IPS-NIHi11 (cell line): ENCODE measurements at regions not wholly inside any gene's neighbourhood (a gene's known extent, or its start where the extent isn't known, plus 50 kb on each side); places are given as distances from the start of the nearest gene placed in this dataset.
"Not testable (repeated sequence)": the region's sequence is repeated elsewhere in the genome, so short reads cannot be mapped to it uniquely, and the experiment has no call there.

ENCODE experiments used
- DNase-seq: peaks from one replicate; pipeline ENCODE4 v3.0.0; 2012; ENCODE audit warnings: mixed read lengths, low spot score

DNA sequence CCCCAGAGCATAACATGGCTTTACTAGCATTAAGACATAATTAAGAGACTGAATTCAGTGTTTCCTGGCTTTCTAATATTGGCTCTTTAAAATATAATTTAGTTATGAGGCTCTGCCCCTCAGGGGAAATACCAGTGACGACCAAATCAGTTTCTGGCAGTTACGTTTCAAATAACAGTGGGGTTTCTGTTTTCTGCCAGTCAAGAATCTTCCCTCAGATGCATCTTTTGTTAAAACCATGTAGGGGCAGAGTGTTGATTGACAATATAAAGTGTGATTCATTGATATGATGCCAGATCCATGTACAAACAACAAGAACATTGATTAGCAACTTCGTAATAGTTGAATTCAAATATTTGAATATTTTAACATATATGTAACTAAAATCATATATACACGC lies 1169.7 kb downstream of the DIAPH3 start:
- DNase-seq, result no peak

DNA sequence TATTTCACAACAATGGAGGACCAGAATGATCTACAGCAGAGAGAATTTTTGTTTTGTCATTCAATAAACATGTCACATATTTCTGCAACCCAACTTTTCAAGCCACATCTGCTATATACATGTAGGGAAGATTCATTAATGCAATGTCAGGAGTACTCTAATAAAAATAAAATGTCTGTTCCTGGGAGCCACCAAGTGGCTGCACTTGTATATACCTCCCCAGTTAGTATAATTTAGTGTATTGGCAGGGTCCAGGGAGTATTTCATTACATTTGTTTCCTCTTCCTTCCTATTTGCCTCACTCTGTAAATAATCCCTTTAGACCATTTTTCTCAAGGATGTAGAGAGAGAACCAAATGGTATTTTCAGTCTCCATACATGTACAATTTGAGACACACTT lies 1169.0 kb downstream of the DIAPH3 start:
- no peak for DNase-seq

DNA sequence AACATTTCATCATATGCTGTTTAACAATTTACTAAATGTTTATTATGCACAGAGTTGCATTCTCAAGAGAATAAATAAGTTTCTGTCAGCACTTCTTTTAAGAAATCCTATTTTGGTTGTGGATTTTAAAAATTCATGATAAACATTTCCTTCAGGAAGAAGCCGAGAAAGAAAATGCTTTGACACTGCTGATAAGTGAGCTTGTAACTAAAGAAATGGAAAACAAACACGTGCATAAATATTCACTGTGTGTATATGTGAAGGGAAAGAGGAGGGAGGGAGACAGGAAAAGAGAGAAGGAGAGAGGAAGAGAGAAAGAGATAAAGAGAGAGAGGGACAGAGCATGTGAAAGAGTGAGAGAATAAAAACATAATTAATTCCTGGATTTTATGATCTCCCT lies 1165.0 kb downstream of the DIAPH3 start:
- no peak for DNase-seq

DNA sequence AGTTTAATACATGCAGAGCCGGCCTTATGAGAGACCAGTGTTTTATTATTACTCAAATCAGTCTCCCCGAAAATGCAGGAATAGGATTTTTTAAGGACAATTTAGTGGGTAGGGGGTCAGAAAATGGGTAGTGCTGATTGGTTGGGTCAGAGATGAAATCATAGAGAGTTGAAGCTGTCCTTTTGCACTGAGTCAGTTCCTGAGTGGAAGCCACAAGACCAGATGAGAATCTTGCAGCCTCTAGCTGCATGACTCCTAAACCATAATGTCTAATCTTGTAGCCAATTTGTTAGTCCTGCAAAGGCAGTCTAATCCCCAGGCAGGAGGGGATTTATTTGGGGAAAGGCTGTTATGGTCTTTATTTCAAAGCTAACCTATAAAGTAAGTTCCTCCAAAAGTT lies 1163.9 kb downstream of the DIAPH3 start:
- no peak for DNase-seq

DNA sequence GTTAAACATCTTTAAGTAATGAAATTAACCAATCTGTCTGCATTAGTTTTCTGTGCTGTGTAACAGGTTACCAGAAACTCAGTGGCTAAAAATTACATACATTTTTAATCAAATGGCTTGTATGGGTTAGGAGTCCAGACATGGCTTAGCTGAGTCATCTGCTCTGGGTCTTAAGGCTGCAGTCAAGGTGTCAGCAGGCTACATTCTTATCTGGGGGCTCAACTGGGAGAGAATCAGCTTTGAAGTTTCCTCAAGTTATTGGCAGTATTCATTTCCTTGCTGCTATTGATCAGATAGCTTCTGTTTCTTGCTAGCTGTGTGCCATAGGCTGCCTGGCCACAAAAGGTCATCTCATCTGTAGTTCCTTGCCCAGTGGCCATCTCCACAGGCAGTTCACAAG lies 1163.0 kb downstream of the DIAPH3 start:
- DNase-seq, result no peak

DNA sequence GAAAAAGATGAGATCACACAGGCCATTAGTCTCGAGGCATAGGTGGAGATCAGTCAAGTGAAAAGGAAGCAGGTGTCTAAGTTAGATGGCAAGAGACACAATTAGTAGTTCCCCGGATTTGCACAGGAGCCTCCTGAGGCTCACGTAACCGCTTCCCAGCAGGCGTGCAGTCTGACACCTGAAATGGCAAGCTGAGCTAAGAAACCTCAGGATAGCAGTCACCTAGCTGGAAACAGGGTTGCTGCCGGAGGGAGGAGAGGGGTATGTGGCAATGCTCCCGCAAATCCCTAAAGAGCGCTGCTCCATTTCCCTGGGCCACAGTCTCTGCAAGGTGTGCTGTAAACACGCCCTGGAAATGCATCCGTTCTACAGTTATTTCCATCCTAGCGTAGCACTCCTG lies 1151.0 kb downstream of the DIAPH3 start:
- DNase-seq, result peak; percentile 33

DNA sequence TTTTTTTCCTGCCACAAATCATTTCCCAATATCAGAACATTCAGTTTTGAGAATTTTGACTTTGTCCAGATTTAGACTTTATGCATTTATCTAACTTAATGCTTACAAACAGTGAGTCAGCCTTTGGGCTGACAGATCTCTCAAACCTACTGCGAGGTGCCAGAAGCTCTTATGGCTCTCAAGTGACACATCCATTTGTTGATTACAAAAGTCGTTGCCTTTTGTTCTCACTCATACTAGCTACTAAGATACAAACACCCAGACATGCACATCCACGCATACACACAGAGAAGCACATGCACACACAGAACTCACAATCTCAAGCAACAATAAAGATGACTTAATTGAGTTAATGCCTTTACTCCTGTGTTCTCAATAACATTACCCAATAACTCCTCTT lies 1147.5 kb downstream of the DIAPH3 start:
- DNase-seq, result no peak

DNA sequence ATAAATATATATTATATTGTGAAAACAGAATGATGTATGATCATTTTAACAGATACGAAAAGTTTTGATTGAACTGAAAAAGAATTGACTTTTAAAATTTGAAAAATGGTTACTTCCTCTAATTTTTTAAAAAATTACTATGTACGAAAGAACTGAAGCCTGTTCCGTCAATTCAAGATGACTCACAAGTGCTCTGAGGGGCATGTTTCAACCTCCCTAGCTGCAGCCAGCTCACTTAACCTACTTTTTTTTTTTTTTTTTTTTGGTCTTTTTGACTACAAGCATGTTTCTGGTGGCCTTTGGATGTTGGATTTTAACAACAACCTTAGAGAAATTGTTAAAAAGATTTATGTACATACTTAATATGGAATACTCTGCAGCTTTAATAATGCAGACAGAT lies 1139.3 kb downstream of the DIAPH3 start:
- DNase-seq, result no peak

DNA sequence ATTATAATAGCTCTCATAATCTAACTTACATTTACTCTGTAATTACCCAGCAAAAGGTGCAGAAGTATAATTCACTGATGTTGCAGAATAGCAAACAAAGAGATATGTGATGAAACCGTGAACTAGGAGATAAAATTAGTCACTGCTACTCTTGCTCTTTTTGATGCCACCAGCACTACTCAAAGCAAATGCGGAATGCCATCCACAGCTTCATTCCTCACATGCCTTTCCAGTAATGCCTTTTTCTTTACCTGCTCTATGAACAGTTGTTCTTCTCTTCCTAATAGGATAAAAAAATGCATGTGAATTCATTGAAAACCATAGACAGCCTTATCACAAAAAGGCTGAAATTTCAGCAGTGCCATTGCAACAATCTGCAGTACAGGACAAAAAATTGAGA lies 1129.5 kb downstream of the DIAPH3 start:
- DNase-seq, result no peak

DNA sequence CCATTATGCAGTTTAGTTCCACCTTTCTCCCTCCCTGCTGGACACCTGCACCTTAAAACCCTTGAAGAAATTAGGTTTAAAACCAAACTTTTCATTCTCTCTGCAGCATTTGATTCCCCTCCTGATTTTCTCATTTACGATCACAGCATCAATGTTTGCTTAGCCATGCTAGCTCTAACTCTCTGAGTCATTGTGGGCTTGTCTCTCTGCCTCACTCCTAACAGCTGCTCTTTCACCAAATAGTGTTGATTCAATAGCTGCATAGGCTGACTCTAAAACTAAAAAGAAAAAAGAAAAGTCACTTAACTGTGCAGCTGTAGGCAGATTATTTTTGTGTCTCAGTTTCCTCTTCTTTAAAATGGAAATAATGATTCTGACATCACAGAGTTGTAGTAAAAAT lies 1124.9 kb downstream of the DIAPH3 start:
- no peak for DNase-seq

DNA sequence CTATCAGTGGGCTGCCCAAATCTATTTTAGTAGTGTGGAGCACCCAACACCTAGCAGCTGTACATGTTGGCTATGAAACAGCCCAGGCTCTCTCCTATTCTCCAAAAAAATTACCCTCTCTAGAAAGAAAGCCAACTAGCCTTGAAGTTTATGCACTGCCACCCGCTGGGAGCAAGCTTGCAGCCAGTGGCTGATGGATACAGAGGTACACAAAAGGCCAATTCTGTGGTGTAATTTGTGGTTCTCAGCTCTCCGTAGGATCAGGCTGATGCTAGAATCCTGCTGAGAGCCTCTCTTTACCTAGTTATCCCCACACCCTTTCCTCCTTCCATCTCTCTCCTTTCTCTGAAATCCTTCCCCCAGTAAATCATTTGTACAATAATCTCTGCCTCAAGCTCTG lies 1120.7 kb downstream of the DIAPH3 start:
- peak; percentile 12 for DNase-seq

DNA sequence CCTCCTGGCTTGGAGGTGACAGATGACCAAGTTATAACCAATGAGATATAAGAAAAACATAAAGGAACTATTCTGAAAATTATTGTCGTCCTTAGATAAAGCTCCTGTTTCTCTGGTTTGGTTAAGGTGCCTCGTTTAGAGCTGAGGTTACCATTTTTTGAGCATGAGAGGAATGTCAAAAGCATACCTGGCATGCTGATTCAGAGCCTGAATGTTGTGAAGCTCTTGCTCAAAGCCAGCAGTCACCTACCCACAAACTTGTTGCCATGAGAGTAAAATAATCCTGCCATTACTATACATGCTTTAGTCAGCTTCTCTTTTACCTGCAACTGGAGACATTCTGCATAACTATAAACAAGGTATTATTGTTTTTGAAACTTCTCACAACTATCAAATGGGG lies 1116.2 kb downstream of the DIAPH3 start:
- DNase-seq, result no peak

DNA sequence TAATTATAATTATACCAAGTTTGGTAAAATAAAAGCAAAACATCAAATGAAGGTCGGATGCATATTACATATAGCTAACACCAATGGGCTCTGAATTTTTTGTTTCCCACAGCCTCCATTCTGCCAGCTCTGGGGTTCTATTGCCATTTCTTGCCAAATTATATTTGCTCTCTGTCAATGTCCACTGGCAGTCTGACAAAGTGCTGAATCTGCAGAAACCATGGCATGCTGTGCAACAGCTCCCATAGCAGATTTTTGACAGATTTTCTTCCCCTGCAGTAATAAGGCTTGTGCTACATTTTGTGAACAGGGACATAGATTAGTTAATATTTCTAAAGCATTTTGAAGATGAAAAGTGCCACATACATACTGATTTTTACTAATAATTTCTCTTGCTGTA lies 1102.1 kb downstream of the DIAPH3 start:
- DNase-seq, result no peak

DNA sequence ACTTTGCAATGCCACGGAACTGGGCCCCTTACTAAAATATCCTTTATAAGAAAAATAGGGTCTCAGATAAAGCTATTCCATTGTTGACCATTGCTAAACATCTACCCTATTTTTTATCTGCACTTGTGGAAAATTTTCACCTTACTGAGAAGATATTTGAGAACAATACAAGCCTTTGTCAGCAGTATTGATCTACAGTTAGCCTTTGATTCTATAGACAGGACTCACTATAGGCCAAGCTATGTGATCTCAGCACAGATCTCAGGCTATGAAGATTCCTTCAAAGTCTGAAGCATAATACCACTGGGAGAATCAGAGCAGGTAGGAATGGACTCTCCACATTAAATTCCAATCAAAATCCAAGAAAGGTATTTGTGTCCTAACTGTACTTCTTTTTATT lies 1099.7 kb downstream of the DIAPH3 start:
- DNase-seq, result no peak

DNA sequence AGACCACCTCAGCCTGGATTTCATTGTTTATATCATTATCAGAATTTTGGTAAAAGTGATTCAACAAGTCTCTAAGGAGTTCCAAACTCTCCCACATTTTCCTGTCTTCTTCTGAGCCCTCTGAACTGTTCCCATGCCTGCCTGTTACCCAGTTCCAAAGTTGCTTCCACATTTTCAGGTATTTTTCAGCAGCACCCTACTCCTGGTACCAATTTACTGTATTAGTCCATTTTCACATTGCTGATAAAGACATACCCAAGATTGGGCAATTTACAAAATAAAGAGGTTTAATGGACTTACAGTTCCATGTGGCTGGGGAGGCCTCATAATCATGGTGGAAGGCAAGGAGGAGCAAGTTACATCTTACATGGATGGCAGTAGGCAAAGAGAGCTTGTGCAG lies 1087.3 kb downstream of the DIAPH3 start:
- not testable (repeated sequence) for DNase-seq

DNA sequence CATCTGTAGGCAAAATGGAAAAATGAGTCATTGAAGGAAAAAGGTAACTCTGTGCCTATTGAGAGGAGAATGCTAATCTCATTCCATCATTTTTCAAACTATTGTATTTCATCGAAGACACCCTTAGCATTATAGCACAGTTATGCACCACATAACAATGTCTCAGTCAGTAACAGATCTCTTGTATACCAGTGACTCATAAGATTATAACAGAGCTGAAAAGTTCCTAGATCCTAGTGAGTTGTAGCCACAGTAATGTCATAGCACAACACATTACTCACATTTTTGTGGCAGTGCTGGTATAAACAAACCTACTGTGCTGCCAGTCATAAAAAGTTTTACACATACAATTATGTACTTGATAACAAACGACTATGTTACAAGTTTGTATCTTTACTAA lies 1077.6 kb downstream of the DIAPH3 start:
- no peak for DNase-seq

DNA sequence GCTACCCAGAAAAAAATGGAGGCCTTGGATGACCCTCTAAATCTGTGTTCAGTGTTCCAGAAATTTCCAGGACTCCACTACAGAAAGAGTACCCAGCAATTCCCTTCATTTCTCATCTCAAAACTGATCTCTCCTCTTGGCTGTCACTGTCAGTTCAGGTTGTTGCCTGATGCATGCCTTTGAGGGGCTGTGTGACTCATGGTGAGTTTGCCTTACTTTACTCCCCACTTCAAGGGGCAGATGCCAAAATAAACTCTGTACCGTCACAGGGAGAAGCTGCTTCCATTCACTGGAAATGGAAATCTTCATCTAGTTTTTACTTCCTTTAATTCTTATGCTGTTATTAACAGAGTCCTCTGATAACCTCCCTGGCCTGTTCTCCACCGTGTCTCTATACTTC lies 1075.0 kb downstream of the DIAPH3 start:
- no peak for DNase-seq

DNA sequence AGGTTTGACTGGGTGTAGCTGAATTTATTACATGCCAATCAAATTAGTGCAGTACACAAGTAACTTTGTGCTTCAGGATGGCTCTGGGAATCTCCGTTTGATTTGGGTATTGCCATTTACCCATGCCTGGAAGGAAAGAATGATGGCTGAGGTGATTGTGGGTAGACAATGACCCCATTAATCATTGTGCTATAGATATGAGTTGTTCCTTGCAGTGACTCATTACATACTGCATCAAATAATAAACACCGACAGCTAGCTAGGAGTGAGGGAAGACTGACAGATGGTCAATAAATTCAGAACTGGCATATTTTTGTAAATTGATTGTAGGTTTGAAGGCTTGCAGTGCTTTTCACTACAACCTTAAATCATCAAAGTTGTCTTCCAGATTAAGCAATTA lies 1069.5 kb downstream of the DIAPH3 start:
- no peak for DNase-seq

DNA sequence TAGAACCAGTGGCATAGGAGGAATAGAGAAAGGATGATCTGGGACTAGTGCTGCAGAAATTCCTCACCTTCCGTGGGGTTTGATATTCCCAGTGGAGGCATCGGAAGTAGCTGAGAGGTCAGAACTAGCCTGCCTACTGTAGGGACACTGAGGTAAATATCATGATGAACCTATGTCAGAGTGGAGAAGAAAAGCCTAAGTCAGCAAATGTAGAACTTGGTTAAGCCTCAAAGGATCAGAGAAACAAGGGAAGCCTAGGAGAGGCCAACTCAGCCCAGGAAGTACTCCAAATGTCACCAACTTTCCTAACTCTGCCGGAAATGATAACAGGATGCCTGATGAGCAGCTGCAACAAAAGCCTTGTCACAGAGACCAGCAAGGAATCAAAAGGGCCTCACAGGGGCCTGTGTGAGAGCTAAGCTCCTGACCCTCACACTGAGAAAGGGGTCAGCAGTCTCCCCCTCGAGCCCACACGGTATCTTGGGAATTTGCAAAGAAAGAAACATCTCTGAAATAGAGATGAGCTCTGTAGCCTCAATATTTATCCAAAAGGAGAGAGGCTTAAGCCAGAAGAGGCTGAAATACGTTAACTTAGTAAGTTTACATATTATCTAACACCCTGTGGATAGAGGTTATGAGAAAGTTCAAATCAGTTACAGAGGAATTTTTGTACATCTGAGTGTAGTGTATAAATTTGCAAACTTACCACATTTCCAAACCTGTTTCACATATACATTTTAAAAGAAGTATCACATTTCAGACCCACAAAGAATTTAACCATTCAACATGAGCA lies 1064.3 kb downstream of the DIAPH3 start:
- no peak for DNase-seq

DNA sequence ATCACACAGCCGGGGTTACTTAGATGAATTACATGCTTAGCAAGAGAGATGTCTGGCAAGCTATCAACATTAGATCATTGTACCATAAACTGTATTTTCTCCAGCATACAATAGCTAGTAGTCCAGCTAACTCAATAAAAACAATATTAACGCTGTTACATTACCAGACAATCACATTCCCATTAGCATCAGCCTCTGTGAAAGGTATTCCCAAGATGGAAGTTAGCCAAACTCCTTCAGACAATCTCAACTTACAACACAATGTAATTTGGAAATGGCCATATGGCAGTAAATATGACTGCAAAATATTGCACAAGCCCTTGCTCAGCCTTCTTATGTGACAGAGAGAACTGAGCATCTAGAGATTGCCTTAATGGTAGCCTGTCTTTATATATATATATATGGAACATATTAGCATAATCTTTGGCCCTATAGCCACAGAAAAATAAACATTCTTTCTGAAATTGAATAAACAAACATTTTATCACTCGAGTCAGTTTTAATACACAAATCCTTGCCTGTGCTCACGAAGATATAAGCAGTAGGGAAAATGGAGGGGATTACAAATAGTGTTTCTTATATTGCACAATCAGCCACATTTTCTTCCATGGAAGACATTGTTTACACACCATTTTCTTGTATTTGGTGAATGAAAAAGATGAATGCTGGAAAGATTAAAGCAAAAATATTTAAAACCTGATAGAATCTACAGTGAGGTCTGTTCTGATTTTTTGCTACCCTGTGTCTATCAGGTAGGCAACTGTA lies 1060.5 kb downstream of the DIAPH3 start:
- DNase-seq, result no peak

DNA sequence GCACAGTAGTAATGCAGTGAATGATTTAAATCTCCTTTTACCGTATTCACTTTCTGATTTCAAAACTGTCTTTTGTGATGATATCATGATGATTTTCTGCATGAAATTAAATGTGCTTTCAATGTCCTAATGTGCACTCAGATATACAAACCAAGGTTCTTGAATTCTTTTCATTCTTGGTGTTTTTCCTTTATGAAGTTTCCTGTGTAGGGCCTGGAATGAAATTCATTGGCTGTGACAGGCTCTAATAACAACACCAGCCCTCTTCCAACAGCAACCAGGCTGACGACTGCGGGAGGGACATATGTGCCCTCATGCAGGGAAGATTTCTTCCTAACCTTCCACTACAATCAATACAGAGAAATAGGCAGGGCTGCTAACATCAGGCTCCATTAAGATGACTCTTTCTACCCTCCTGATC lies 1052.0 kb downstream of the DIAPH3 start:
- no peak for DNase-seq

DNA sequence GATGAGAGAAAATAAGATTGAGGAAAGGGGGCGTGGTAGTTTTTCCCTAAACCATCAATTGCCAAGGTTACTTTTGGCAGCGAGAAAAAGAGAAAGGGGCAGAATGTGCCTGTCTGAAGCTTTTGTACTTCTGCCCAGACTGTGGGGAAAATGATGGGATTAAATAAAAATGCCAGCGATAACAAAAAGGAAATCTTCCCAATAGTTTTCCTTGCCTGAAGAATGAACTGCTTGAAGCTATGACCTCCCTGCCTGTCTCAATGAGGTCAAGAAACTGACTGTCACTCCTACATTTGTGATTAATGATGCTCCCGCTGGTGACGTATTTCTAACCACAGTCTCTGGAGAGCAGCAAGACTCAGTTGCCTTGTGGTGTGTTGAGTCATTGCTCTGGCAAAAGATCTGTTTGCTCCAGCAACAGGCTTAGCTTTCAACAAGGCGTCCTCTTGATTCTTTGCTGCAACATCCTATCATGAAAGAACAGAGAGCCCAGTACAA lies 1051.5 kb downstream of the DIAPH3 start:
- no peak for DNase-seq

DNA sequence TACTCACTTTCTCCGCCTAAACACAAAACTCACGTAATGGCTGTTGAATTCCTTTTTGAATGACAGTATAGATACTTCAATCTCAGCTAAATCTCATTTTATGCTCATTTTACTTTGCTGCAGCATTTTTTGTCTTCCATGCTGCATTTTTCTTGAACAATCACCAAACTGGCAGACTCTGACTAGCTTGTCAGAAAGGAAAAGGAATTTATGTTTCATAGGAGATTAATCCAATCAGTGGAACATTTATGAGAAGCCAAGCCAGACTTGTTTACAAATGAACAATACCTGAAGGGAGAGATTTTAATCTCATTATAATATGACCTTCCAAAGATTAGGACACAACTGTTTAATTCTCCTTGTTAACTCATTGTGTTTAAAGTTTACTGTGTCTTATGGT lies 1044.3 kb downstream of the DIAPH3 start:
- DNase-seq, result no peak
